HG03280 (cell line): ENCODE measurements at regions not wholly inside any gene's neighbourhood (a gene's known extent, or its start where the extent isn't known, plus 50 kb on each side); places are given as distances from the start of the nearest gene placed in this dataset.

Source experiments
- ATAC-seq: cut with Tn5 transposase; IDR thresholded peaks from one replicate; pipeline ENCODE4 v1.9.1; 2021; ENCODE audit warnings: mild to moderate bottlenecking, moderate library complexity; ENCODE audit not compliant: unreplicated experiment

DNA sequence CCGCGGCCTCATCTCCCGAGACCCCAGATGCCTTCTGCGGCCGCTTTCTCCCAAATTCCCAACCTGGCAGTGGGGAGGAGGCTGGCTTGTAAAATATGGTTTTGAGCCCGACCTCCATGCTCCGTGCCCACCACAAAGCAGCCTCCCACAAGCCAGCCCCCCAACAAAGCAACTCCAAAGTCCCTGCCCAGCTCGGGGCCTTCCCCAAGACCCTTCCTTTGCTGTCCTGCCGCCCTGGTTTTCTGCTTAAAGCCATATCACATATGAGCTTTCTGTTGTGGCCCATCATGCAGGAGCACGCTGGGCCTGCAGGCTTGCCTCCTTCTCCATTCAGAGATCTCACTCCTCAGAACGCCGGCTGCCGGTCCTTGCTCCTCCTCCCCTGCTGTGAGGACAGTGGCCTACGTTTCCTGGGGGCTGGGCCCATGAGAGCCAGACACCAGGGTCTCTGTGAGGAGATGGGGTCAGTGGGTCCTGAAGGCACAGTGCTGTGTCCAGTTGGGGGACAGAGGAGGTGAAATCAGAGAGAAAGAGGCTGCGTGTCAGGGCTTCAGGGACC is 680.0 kb downstream of the BRD1 start:
- ATAC-seq = no peak

DNA sequence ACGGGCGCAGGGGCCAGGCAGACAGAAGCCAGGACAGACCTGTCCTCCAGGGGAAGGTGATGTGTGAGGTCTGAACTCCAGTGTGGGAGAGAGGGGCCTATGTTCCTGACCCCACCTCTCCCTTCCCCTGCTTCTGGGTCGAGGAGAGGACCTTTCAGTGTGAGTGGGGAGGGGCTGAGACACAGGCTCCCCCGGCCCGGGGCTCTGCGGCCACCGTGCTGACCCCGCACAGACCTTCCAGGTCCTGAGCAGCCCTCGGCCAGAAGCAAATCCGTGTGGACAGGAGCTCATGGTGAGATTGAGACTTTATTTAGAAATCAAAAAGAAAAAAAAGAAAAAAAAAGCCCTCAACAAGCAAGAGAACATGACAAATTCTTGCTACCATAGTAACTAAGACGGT is 680.5 kb downstream of the BRD1 start:
- ATAC-seq = no peak

DNA sequence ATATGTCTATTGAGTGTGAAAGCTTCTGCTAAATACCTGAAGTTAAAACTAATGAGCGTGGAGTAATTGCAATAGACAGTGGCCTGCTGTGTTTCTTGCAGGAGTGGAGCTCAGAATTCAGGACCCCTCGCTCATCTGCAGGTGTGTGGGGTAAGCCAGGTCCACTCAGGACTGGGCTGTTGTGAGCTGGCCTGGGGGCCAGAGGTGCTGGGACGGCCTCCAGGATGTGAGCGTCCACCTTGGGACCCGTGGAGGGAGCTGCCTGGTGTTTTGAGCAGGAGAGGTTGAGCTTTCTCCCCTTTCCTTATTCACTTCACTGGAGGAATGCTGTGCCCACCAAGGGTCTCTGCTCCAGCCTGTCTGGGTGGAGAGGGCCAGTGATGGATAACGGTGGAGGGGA is 681.2 kb downstream of the BRD1 start:
- ATAC-seq = no peak

DNA sequence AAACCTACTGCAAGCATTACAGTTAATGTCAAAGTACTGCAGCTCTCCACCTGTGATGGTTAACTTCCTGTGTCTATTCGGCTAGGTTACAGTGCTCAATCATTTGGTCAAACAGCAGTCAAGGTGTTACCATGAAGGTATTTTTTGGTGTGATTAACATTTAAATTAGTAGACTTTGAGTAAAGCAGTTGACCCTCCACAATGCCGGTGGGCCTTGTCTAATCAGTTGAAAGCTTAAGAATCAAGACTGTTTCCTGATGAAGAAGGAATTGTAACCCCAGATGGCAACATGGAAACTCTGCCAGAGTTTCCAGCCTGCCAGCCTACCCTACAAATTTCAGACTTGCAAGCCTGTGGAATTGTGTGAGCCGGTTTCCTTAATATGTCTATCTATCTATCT is 683.9 kb downstream of the BRD1 start:
- no peak for ATAC-seq

DNA sequence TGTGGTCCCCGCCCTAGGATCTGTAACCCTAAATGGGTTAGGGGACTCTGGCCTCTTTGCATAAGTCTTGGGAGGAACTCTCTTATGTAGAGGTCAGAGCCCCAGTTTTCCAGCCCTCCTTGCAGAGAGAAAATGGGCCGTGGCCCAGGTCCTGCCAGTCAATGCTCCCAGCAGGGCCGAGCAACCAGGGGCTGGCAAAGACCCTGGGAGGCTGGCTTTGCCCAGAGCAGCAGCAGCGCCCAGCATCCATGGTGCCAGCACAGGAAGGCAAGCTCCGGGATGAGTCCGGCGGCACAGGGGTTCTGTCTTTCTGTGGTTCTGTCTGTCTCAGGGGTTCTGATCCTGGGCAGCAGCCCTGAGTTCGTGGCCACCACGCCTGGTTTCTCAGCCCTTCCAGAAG is 684.8 kb downstream of the BRD1 start:
- ATAC-seq = no peak

DNA sequence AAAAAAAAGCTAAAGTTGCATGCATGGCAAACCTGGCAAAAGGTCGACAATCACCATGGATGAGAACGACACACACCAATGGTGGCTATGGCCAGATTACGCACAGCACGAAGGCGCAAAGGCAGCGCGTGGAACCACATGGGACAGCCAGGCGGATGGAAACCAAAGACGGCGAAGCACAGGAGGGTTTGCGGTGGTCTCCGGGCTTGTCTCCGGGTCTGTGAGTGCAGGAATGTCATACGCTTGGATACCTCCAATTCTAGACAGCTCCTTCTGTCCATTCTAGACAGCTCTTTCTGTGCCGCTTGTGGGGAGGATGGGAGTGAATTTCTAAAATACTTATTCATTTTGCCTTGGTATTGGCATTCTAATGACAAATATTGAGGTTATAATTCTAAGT is 685.4 kb downstream of the BRD1 start:
- ATAC-seq = no peak

DNA sequence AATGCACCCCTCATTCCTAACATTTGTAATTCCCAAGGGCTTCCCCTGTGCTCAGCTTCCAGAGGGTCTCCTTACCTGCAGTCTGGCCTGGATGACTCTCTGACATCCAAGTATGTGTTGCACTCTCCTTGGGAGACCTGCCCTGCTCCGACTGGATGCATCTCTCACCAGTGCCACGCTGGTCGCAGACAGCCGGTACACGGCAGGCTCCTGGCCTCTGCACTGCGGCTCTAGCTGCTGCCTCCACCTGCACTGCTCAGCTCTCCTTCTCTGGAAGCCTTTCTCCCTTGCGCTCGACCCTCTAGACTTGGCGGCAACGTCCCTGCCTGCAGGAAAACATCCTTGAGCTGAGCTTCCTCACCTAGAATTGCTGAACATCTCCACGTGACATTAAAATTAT is 685.9 kb downstream of the BRD1 start:
- no peak for ATAC-seq

DNA sequence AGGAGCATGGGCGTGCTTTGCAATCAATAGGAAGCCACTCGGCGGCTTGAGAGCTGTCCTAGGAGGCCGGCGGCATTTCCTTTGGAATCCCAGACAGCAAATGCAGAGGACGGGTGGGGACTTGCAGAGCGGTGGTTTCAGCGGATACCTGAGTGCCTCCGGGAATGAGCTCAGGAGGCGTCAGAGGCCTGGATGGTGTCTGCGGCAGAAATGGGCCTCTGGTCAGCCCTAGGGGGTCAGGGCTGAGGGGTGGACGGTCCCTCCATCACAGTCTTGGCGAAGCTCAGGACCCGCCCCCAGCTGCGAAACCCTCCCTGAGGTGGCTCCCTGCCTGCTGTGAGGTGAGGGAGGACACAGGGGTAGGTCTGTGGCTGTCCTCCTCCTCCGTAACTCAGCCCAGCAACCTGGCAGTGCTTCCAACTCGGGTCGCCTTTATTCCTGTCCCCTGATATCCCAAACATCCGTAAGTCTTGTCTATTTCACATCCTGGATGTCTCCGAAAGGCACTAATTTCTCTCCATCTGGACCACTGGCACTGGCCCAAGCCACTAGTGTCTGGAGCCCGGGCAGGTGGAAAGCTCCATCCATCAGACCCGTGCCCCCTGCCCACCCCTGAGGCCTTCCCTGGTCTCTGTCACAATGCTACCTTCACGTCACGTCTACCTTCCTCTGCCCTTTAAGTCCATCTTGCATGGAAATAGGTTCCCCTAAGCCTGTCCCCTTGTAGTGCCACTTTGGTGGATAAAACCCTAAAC is 686.6 kb downstream of the BRD1 start:
- no peak for ATAC-seq

DNA sequence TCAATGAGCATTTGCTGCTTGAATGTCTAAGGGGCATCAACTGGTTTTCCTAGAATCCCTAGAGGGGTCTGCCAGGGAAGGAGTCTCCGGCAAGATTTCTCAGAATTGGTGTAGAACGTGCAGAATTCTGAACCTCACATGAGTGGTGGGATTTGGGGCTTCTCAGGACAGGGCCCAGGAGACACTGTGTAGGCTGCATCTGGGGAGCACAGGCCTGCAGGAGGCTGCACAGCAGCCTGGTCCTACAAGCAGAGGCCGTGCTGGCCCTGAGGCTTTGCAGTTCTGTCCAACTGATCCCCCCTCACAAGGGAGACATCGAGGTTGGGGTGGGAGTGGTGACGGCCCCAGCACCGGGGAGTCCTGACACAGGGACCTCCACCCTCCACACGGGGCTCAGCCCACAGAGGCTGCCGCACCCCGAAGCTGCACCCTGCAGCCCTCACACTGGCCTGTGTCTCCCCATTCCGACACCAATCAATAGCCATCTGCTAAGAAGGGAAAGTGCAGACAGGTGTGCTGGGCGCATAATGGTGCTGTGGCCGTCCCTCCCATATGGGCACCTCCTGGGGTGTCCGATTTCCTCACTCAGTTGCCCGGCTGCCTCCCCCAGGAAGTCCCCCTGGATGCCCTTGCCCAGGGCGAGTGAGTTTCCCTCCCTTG is 688.1 kb downstream of the BRD1 start:
- ATAC-seq = no peak

DNA sequence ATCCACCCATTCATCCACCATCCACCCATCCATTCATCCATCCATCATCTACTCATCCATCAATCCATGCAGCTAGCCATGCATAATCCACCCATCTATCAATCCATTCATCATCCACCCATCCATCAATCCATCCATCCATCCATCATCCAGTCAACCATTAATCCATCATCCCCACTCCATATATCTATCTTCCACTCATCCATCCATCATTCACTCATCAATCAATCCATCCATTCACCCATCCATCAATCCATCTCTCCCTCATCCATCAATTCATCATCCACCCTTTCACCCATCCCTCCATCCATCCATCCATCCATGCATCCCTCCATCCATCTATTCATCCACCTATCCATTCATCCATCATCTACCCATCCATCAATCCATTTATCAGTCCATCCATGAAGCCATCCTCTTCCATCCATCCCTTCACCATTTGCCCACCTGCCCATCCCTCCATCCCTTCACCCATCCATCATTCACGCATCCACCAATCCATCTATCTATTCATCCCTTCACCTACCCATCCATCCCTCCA is 689.4 kb downstream of the BRD1 start:
- ATAC-seq = no peak

DNA sequence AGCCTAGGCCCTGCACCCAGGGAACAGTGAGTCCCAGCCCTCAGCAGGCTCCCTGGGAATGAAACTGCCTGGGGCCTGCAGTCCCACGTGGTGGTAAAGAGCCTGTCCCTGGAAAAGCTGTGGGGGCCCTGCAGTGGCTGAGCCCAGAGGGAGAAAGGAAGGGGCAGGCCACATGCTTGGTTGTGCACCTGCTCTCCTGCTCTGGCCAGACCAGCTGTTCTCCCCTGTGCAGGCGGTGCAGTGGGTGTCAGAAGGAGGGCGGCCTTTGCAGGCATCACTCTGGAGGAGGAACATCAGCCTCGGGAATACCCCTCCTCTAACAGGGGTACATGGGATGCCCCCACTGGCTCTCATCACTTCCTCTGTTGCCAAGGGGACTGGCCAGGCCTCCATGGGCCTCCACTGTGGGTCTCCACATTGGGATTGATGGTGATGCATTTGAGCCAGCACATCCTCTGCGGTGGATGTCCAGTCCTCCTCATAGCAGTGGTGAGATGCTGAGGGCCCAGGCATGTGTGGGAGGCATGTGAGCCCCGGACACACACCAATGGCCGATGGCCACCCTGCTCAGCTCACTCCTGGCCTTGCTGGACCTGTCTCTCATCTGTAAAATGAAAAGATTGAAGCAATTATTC is 690.4 kb downstream of the BRD1 start:
- ATAC-seq = no peak

DNA sequence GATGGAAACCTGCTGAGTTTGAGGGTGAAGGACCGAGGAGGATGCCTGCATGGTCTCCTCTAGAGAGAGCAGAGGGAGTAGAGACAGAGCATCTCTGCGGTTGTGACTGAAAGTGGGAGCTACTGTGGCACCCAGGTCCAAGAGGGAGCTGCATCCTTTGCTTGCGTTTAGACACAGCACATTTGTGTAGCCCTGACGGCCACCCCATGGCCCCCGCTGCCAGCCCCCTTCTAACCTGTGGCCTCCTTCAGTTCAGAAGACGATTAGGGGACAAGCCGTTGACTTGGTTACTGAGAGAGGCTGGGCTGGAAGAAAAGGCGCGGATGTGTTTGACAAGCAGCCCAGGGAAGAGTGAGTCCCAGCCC is 690.9 kb downstream of the BRD1 start:
- no peak for ATAC-seq

DNA sequence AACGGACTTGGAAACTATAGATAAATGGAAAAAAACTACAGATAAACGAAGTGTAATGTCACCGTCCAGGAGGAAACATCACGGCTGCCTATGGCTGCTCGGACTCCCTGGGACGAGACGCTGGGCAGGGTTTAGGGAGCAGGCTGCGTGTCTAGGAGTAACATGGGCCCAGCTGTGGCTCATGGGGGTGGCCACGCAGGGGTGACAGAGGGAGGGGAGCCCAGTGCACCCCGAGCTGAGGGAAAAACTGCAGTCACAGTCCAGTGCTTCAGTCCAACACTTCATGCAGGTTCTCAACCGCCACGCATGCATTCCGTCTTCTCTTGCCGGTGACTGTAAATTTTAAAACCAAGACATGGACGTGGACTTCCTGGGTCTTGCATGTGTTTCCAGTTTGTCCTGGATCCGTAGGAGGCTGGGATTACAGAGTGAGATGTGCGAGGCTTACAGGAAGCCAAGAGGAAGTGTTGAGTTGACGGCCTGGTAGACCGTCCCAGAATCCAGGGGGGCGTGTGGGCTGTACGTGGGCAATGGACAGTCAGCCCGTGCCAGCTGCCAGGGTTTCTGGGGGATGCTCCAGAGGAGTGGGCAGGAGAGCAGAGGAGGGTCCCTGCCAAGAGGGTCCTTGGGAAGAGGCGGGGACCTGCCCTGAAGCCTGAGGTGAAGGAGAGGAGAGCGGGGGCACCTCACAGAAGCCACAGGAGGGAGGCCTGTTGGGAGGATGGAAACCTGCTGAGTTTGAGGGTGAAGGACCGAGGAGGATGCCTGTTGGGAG is 691.4 kb downstream of the BRD1 start:
- no peak for ATAC-seq

DNA sequence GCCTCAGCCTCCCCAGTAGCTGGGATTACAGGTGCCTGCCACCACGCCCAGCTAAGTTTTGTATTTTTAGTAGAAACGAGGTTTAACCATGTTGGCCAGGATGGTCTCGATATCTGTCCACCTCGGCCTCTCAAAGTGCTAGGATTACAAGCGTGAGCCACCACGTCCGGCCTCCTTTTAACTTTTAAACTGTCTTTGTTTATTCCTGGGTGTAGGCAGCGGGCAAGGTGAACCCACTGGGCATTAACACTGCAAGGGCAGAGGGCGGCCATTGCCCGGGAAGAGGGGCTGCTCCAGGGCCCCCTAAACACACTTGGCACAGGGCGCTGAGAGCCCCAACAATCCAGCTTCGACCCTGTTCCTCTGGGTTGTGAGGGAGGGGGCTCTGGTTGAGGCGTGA is 693.6 kb downstream of the BRD1 start:
- no peak for ATAC-seq

DNA sequence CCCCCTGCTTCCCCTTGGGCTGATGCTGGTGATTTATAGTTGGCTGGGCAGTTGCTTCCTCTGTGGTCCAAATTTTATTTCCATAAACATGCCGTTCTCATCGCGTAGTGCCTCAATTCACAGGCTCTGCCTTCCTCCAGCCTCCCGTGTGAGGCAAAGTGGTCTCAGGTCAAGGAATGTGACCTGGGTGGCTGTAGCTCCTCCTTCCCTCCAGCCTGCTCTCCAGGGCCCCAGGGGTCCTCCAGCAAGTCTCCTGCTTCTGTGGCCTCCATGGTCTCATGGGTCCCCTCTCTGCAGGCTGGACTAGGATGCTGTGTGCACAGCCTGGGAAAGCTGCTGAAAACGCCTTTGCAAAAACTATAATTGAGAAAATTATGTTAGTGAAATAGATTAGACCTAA is 694.1 kb downstream of the BRD1 start:
- ATAC-seq = no peak

DNA sequence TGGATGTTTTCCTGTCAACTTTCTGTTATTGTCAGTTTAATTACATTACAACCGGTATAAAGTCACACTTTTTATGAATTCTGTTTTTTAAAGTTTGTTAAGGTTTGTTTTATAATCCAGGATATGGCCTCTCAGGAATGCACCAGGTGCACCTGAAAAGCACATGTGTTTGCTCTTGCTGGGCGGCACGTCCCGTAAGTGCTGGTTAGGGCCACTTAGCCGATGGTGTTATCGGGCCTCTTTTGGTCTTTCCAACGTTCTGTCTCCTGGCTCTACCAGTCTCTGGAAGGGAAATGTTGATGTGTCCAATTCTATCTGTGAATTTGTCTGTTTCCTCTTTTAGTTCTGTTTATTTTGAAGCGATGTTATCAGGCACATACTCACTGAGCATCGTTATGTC is 695.7 kb downstream of the BRD1 start:
- ATAC-seq = no peak

DNA sequence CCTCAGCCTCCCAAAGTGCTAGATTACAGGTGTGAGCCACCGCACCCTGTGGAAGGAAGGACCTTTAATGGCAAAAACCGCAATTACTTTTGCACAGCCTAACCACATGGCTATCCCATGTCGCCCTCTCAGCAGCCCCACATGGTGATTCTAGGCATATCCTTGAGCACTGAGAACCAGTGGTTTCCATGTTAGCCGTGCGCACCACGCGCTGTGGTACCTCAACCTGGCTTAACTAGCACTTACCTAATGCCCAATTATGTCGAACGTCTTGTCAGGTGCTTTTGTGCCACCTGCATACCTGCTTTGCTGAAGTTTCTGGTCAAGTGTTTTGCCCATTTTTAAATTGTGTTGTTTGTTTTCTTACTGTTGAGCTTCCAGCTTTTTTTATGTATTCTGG is 697.9 kb downstream of the BRD1 start:
- no peak for ATAC-seq

DNA sequence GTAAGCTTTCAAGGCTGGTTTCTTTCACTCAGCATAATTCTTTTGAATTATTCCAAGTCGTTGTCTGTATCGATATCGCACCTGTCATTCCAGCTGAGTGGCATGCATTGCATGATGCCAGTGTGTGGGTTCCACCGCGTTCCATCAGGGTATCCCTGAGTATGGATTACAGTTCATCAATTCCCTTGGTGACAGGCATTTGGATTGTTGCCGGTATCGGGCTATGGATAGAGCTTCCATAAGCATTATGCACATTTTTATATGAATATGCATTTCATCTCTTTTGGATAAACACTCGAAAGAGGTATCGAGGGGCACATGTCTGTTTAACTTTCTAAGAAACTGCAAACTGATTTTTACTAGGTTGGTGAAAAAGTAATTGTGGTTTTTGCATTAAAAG is 698.8 kb downstream of the BRD1 start:
- no peak for ATAC-seq

DNA sequence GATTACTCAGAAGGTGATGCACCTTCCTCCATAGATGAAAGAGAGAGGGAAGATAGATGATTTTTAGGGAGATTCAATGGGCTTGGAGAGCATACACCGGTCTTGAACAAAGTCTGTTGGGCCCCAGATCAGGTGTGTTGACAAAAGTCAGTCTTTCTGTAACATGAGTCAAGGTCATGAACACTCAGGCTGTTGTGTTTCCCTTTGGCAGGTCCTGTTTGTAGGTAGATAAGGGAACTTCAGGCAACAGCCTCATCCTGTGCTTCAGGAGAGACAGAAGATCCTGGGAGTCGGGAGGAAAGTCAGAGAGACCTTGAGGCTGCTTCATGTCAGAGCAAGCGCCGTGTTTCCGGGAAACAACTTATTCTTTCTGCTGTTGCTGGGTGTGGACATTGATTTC is 703.1 kb downstream of the BRD1 start:
- ATAC-seq = no peak

DNA sequence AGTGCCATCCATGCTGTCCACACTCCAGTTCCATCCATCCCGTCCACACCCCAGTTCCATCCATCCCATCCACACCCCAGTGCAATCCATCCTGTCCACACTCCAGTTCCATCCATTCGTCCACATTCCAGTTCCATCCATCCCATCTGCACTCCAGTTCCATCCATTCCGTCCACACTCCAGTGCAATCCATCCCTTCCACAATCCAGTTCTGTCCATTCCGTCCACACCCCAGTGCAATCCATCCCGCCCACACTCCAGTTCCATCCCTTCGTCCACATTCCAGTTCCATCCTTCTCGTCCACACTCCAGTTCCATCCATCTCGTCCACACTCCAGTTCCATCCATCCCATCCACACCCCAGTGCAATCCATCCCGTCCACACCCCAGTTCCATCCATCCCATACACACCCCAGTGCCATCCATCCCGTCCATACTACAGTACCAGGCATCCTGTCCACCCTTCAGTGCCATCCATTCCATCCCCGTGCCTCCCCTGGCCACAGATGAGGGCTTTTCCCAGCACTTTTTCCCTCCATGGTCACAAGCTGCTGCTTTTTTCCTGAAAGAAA is 704.0 kb downstream of the BRD1 start:
- no peak for ATAC-seq

DNA sequence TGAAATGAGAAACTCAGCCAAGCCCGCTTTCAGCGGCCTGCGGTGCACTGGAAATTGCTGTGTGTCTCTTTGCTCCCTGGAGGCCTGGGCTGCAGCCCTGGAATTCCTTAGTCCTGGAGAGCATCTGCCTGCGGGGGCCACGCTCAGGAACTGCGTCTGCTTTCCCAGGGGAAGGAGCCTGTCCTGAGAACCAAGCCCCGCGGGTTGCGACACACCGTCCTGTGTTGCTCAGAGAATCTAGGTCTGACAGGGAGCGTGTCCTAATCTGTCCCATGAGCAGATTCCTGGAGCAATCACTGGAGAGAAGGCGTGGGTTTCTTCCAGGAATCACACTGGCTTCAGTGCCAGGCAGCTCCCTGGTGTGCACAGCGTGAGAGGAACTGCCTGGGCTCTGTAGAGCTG is 708.1 kb downstream of the BRD1 start:
- ATAC-seq = no peak
